GM21381 (cell line): ENCODE measurements at regions not wholly inside any gene's neighbourhood (a gene's known extent, or its start where the extent isn't known, plus 50 kb on each side); places are given as distances from the start of the nearest gene placed in this dataset.

ENCODE experiments used
- ATAC-seq: cut with Tn5 transposase; IDR thresholded peaks from one replicate; pipeline ENCODE4 v1.9.1; 2021; ENCODE audit warnings: mild to moderate bottlenecking, moderate library complexity; ENCODE audit not compliant: unreplicated experiment

DNA sequence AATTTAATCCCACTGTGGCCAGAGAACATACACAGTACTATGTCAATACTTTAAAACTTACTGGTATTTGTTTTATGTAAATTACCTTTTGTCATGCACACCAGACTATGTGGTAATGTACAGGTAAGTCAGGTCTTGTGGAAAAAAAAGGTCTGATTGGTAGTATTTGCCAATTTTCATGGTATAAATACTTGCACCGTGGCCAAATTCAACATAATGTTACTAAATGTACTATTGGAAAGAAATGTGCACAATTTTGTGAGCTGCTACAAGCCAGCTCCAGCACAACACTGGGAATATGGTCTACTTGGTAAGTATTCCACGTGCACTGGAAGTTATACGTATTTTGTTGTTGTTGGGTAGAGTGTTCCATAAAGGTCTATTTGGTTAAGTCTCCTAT lies 392.5 kb downstream of the RPS24 start:
- ATAC-seq: no peak

DNA sequence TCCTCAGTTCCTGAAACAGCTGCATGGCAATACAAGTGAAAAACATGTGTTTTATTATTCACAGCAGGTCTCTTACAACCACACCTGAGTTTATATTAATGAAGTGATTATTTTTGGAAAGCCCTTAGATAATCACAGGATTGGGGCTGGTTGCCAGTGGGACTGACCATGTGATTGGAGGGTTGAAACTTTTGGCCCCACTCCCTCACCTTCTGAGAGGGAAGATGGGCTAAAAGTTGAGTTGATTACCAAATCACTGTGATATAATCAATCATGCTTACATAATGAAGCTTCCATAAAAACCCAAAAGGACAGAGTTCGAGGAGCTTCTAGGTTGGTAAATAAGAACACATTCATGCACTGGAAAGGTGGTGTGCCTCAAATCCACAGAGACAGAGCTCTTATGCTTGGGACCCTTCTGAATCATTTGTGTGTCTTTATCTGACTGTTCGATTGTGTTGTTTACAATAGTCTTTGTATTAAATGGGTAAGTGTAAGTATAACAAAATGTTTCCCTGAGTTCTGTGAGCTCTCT lies 393.9 kb downstream of the RPS24 start:
- no peak for ATAC-seq

DNA sequence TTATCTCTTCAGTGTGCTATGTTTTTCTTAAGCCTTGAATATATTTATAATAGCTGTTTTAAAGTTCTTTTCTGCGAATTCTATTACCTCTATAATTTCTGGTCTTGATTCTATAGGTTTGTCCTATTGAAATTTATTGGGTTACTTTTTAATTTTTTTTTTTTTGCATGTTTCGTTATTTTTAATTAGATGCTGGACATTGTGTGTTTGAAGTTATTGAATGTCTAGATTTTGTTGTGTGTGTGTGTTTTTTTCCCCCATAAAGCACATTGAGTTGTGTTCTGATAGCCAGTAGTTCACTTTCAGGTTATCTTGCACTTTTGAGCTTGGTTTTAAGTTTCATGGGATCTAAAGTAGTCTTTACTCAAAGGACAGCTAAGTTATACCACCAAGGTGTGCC lies 394.9 kb downstream of the RPS24 start:
- no peak for ATAC-seq

DNA sequence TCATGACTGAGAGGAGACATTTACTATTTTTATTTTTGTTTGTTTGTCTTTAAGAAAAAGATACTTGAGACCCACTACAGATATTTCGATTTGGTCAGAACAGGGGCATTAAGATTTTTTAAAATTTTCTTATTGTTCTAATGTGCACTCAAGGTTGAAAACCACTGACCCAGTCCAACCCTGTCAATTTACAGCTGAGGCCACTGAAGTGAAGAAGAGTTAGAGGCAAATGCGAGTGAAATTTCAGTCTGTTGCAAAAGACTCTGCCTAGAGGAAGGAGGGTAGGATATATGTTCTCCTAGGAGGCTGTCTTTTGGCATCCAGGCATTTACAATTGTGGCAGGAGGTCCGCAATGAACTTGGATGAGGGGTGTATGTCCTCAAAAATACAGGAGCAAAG lies 396.3 kb downstream of the RPS24 start:
- no peak for ATAC-seq

DNA sequence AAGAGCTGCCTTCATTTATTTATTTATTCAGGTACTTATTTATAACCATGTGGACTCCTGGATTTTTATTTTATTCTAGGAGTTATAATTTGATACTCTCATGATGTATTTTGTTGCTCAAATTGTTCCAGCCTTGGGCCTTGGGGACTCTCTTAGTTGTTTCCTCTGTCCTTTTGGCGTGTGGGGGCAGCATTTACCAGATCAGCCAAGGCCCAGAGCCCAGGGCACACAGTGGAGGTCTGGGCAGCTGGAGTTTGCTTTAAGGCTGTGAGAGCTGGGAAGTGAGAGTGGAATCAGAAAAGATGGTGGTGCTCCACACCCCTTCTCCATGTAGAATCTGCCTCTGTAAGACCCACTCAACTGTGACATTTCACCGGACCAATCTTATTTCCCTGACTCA lies 398.9 kb downstream of the RPS24 start:
- ATAC-seq: no peak

DNA sequence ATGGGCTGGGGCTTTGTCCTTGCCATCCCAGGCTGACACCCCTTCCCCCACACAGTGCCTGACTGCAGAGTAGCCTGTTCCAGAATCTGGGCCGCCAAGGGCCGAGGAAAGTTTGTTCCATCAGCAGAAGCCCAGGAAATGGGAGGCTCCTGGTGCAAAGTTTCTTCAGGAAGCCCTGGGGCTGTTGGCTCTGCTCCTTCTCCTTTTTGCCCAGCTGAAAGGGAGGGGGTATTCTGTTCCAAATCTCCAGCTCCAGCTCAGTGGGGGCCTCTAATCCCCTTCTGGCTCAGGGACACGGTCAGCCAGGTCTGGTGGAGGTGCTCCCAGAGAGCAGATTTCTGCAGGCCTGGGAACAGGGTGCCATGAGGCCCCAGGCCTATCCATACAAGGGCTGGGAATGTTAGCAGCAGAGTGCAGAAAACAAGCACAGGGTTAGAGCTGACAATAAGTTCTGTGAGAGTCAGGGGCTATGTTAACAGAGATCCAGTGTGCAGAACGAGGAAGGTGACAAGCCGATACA lies 399.5 kb downstream of the RPS24 start:
- ATAC-seq: no peak

DNA sequence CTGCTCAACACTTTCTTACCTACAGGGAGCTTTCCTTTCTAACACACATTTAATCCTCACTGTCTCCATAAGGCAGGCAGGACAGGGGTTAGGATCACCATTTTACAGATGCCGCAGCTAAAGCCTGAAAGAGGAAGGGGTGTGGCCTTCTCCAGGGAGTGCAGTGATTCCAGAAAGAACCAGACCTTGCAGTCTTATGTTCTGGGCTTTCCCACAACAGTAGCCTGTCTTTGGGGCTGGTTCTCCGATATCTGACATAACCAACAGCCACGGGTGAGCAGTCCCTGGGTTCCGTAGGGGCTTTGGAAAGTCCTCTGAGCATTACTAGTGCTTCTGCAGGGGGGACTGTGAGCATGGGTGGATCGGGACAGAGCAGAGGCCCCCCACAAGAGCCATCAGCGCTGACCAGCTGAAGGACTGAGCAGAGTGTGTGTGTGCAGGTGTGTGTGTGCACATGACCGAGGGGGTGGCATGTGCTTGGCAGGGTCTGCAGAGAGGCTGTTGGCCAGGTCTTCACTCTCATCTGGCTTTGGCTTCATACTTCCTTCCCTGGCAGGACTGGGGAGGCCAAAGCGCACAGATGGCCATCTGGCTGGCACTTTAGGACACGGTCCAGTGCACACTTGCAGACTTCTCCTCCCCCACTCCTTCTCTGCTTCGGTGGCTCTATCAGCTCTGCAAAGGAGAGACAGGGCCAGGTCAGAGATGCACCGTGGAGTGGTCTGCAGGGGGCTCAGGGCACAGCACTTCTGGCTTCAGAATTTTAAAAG lies 400.3 kb downstream of the RPS24 start:
- no peak for ATAC-seq

DNA sequence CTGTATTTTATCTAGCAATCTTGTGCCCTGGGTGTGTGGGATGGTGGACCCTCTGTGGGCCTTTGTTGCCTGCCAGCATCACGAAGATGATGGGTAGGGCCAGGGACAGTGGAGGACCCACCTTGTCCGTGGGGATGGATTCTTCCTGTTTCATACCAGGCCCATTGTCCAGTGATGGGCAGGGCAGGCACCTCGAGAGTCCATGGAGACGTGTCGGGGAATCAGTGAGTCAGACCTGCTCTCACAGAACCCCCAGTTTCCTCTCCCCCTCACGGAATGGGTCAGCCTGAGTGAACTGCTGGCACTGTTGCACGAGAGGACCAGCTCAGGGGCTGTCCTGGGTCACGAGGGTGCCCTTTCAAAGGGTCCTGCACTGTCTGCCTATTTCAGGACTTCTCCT lies 401.2 kb downstream of the RPS24 start:
- no peak for ATAC-seq

DNA sequence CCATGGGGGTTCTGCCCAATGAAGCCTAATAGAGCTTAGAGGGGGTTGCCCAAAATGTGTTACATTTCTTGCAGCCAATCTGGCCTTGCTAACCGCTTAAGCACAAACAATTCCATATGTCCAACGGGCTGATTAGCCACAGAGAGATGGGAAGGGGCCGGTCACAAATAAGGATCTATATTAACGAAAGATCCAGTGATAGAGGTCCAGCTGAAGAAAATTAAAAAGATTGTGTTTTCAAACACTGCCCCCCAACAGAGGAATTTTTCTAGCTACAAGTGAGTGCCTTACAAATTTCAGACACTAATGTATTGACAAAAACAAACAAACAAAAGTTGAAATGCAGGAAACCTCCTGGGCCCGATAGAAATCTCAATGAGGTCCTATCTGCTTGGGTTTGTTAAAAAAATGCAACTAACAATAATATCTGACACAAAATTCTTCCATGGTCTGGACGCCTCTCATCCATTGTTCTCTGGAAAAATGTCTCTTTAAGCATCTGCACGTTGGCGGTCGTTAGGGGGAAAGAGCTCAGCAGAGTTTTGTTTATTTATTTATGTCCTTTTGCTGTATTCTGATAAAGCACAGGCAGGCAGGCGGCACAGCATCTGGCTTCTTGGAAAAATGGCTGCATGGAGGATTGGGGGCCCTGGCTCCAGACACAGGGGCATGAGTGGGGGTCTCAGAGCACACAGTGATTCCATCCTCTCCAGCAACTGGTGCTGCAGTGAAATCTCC lies 402.0 kb downstream of the RPS24 start:
- no peak for ATAC-seq

DNA sequence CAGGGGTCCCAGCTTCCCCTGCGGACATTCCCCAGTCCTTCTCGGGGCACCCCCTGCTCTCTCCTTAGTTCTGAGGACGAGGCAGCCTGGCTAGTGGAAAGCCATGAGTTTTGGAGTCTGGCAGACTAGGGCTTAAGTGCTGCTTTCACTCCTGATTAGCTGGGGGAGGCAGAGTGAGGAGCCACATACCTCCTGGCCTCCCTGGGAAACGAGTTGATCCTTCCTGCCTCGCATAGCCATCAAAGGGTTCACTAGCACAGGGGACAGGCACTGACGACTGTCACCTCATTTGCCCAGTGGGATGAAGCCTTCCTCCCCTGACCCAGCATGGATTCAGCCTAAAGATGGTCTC lies 402.5 kb downstream of the RPS24 start:
- no peak for ATAC-seq

DNA sequence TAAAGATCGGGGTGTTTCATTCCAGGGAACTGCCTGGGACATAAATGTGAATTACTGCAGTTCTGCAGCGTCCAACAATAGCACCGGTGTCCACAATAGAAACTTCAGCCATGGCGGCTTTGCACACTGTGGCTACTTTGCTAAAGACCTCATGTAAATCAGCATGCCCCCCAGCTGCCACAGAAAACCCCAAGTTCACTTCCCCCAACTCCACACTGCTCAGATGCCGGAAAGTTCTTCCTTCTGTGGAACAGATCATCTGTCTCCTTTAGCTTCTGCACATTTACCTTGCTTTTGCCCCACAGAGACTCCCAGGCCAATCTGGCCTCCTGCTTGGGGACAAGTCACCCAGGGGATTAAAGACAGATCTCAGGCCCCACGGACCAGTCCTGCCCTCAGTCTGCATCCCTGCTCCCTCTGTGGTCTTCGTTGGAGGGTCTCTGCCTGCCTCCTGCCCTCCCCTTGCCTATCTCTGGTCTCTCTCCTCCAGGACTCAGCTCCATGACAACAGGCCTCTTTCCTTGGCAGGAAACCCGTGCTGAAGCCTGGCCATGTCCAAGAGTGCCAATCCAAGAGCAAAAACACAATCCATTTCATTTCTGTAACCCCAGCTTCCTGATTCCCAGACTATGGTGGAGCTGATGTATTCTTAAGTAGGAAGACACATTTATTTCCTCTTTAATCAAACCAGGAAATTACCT lies 403.2 kb downstream of the RPS24 start:
- no peak for ATAC-seq

DNA sequence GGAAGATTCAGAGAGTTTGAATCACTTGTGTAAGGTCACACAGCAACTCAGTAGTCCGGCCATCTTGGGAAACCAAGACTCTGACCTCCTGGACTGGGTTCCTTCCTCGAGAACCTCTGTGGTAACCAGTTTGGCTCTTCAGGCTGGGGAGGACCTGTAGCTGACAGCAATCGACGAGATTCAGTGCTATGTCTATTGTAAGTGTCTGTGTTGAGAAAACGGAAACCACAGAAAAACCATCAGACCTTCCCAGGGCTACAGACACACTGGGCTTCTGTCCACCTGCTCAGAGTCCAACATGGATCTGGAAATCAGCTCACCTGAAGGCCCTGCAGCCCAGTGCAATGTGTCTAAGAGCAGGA lies 403.7 kb downstream of the RPS24 start:
- no peak for ATAC-seq

DNA sequence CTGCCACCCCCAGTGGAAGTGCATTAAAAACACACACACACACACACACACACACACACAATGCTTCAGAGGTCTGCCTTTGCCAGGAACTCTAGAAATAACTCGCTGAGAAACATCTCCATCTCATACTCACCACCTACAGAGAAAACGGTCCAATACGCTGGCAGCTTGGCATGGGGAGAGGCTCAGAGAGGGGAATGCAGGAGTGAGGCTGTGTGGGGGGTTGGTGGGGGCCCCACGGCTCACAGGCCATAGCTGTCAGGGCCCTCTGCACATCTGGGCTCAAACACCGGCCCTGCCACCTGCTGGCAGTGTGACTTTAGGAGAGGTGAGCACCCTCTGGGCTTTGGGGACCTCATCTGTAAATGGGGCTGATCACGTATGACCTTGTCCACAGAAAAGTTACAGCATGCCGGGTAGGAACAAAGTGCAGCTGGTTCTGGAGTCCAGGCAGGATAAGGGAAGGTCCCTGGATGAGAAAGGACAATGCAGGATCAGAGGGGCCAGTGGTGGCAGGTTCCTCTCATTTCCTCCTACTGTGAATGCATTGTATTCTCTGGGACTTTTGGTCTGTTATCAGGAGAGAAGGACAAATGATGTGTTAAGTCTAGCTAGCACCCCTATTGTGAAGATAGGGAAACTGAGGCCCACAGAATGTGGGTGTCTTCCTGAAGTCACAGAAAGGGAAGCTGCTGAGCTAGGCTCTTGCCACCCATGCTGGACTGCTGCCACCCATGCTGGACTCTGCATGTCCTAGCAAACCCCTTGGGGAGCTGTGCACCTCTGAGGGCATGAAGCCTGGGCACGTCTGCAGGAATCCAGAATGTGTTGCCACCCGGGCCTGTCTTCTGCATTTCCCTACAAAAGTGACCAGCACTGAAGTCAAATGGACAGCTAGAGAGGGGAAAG lies 404.6 kb downstream of the RPS24 start:
- no peak for ATAC-seq

DNA sequence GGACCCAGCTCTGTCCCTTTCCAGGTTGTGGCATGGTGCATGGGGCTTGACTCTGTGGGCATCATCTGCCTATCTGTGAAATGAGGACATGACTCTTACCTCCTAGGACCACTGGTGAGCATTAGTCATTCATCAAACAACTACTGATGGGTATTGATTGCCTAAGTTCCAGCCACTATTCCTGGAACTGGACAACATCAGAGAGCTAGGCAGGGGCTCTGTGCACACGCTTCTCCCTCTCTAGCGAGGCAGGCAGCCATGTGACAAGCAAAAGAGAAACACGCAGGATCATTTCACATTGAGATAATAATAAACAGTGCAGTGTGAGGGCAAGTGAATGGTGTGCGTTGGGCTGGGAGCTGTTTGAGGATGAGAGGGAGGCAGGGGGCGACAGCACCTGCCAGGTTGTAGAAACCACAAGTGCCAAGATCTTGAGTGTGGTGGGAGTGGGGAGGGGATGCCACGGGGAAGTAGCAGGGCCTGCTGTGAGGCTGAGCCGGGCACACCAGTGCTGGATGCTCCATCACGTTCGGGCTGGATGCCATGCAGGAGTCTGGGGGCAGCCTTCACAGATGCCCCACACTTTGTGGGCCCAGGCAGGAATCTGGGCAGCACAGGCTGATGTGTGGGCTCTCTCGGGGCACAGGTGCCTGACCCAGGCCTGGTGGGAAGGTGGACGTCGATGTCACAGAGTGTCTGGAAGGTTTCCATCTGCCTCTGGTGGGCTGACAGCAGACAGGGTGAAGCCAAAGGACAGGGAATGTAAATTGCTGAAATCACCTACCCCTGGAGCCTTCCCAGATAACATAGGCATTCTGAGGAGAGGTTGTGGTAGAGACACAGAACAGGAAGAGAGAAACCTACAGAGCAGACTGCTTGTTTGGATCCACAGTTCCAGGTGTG lies 405.5 kb downstream of the RPS24 start:
- ATAC-seq: no peak

DNA sequence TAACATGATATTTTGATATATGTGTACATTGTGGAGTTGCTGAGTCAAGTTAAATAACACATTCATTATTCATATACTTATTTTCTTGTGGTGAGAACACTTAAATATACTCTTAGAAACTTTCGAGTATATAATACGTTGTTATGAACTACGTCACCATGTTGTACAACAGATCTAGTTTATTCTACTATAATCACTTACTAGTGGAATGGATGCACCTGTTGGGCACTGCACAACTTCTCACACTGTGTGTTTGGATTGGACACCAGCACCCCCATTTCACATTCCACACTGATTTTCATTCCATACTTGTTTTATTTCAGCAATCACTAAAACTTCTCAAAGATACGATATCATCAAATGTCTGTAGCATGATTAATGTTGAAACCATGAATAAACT lies 407.3 kb downstream of the RPS24 start:
- ATAC-seq: no peak

DNA sequence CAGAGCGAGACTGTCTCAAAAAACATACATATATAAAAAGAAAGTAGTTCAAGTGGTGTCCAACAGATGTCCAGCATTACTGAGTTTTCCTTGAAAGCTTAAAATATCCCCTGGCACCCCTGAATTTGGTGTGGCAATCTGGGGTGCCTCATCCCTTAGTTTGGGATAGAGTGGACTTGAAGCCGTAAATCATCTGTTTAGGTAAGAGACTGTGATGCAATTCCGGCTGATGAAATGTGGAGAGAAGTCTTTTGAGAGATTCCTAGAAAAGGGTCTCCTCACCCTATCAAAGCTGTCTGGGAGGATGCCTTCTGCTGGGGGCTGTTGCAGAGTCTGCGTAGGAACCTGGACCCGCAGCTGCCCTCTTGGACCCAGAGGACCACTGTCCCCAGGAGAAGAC lies 408.0 kb downstream of the RPS24 start:
- ATAC-seq: no peak

DNA sequence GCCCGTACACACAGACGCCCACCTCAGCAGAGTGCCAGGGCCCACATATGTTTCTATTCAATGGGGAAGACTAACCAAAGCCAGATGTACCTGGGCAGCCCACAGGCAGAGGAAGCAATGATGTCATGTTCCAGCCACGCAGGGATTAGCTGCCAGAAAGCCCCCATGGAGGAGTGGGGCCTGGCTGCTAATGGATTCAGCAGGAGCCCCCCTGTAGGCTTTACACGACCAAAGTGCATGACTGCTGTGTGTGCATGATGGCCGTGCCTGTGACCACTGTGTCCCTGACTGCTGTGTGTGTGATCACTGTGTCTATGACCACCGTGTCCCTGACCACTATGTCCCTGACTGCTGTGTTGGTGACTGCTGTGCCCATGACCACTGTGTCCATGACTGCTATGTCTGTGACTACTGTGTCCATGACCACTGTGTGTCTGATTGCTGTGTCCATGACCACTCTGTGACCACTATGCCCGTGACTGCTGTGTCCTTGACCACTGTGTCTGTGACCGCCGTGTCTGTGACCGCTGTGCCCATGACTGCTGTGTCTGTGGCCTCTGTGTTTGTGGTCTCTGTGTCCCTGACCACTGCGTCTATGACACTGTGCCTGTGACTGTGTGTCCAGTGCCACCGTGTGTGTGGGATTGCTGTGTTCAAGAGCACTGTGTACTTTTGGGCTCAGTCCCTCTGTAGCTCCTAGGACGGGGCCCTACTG lies 409.3 kb downstream of the RPS24 start:
- ATAC-seq: no peak

DNA sequence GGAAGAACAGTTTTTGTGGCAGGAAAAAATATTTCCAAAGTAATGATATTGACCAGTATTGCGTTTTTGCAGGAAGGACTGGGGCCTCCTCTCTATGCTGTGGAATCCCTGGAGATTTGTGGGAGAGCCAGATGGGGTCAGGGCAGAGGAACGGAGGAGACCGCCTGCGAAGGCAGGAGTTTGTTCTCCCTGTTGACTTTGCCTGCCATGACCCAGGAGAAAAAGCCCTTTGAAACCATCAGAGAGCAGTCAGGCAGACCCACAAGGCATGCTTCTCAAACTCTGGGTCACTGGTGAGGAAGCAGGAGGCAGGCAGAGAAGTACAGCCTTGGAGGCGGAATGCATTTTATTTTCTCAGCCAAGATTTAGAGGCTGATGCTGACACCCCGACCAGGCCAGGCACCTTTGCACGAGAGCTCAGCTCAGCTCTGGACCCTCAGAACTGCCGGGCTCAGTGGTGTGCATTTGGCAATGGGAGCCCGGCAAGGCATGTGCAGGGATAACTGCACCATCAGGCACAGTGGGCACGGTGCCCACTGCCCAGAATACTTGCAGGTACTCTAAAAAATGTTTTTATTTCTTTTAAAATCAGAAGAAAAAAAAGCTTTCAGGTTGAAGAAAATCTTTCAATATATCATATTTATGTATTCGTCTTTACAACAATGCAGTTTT lies 410.4 kb downstream of the RPS24 start:
- no peak for ATAC-seq
